C4-2B (cell line): ENCODE measurements at regions not wholly inside any gene's neighbourhood (a gene's known extent, or its start where the extent isn't known, plus 50 kb on each side); places are given as distances from the start of the nearest gene placed in this dataset.

Source experiments
- H3K27ac ChIP-seq: fragments of 450-650 bp; 2 replicates; pipeline ENCODE4 v1.5.1; 2017
- CTCF ChIP-seq: fragments of 450-650 bp; conservative IDR thresholded peaks from 2 replicates; pipeline ENCODE4 v1.5.1; 2017; ENCODE audit warnings: mild to moderate bottlenecking
- ZFX ChIP-seq: fragments of 450-650 bp; IDR thresholded peaks from 2 replicates; pipeline ENCODE4 v1.6.1; 2017

GRCh38 chr14:23708343-23708742, 72.2 kb downstream of the DHRS2 start:
- TF ChIP-seq CTCF (no peak), ZFX (no peak)
- H3K27ac ChIP-seq = no peak overlapping the region

GRCh38 chr14:23709923-23710322, 73.8 kb downstream of the DHRS2 start:
- H3K27ac ChIP-seq = no peak overlapping the region
- TF ChIP-seq CTCF (no peak), ZFX (no peak)

DNA sequence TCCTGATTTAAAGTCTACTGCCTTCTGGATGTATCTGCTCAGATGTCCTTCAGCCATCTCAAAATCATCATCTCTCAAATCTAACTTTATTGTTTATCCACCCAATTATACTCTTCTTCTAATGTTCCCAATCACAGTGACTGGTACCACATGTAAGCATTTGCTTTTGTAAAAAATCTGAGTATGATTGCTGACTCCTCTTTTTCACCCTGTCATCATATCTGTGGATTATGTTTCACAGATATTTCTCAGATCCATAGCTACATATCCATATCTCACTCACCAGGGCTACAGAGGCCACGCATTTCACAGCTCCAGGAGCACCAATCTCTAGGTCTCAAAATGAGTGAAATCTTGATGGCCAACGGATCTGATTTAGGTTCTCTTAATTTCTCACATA, 76.1 kb downstream of the DHRS2 start:
- no peak overlapping the region for H3K27ac ChIP-seq
- TF ChIP-seq CTCF = no peak

DNA sequence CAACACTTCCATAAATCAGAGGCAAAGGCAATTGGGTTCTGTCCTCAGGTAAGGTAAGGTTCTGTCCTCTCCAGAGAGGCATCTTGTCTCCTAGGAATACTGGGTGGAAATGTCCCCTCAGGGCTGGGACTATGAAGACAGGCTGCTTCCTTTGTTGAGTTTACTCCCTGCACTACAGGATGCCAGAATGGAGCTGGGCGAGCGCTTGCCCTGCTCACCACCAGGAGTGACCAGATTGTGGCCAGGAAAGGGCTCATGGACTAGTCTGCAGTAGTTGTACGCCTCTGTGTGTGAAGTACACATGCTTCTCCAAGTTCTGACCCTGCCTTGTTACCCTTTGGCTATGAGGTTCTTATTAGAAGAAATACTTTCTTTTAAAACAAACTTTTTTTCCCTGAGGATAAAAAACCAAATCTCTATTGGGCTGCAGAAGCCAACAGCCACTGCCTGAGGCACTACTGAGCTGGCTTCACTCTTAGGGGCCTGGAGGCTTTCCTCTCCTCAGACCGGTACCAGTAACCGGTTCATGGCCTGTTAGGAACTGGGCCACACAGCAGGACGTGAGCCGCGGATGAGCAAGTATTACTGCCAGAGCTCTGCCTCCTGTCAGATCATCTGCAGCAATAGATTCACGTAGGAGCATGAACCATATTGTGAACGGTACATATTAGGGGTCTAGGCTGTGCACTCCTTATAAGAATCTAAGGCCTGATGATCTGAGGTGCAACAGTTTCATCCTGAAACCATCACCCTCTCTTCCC, 83.2 kb downstream of the DHRS2 start:
- no peak for TF ChIP-seq ZFX
- TF ChIP-seq CTCF = no peak
- H3K27ac ChIP-seq = no peak overlapping the region

DNA sequence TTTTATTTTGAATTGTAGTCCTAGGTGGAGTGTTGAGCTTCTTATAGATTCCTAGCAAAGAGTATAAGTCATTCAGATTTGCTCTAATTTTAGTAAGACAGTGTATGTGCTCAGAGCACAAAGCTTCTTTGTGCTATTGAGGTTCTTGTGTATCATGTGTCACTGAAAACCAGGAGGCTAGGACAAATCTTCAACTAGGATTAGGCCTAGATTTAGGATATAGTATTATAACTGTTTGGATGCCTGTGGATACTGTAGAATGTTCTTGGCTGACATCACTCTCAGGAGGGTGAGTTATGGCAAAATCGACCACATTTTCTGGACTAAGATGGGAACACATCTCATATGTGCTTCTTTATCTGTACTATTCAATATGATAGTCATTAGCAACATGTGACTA, 86.5 kb downstream of the DHRS2 start:
- no peak for TF ChIP-seq ZFX
- H3K27ac ChIP-seq = no peak overlapping the region

- H3K27ac ChIP-seq = no peak overlapping the region
- TF ChIP-seq ZFX = no peak
- TF ChIP-seq CTCF = no peak
Measured at GRCh38 chr14:23723911-23724310, 87.7 kb downstream of the DHRS2 start.

DNA sequence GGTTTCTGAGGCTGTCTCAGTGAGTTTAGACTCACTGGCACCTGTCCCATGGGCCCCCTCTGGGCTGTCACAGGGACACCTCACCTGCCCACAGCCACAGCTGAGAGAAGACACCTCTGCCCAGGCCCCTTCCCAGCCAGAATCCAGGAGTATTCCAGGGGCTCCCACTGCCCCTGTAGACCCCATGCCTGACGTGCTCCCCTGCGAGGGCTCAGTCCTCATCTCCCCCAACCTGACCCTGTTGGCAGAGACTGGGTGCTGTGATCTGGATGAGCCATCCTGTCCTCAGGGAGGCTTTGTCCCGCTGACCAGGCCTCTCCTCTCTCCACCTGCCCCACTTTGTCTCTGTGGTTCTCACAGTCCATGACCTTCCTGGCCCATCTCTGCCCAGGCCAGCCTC, 89.4 kb downstream of the DHRS2 start:
- no peak overlapping the region for H3K27ac ChIP-seq
- TF ChIP-seq CTCF = no peak
- TF ChIP-seq ZFX = no peak
